ENCODE measurements at regions not wholly inside any gene's neighbourhood (a gene's known extent, or its start where the extent isn't known, plus 50 kb on each side); places are given as distances from the start of the nearest gene placed in this dataset.

DNA sequence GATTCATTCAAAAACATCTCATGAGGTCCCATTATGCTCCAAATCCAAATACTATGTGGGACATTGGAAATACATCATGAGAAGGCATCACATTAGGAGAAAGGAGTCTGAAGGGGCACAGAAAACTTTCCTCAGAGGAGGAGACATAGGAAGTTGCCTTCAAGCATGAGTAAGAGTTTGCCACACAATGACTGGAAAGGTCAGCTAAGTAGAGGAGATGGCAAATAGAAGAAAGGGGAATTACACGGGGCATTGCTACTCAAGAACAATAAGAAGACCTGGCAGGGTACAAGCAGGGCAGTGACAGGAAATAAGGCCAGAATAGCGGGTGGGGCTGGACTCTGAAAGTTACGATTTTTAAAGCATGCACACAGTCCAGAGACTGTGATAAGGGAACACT, 231.6 kb downstream of the SPRY2 start (continued):
- TF ChIP-seq, protein P1, sequence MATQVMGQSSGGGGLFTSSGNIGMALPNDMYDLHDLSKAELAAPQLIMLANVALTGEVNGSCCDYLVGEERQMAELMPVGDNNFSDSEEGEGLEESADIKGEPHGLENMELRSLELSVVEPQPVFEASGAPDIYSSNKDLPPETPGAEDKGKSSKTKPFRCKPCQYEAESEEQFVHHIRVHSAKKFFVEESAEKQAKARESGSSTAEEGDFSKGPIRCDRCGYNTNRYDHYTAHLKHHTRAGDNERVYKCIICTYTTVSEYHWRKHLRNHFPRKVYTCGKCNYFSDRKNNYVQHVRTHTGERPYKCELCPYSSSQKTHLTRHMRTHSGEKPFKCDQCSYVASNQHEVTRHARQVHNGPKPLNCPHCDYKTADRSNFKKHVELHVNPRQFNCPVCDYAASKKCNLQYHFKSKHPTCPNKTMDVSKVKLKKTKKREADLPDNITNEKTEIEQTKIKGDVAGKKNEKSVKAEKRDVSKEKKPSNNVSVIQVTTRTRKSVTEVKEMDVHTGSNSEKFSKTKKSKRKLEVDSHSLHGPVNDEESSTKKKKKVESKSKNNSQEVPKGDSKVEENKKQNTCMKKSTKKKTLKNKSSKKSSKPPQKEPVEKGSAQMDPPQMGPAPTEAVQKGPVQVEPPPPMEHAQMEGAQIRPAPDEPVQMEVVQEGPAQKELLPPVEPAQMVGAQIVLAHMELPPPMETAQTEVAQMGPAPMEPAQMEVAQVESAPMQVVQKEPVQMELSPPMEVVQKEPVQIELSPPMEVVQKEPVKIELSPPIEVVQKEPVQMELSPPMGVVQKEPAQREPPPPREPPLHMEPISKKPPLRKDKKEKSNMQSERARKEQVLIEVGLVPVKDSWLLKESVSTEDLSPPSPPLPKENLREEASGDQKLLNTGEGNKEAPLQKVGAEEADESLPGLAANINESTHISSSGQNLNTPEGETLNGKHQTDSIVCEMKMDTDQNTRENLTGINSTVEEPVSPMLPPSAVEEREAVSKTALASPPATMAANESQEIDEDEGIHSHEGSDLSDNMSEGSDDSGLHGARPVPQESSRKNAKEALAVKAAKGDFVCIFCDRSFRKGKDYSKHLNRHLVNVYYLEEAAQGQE (IDR thresholded peaks at IDR 0.05) = no peak
- TF ChIP-seq HNF4G (IDR thresholded peaks at IDR 0.05) = no peak

DNA sequence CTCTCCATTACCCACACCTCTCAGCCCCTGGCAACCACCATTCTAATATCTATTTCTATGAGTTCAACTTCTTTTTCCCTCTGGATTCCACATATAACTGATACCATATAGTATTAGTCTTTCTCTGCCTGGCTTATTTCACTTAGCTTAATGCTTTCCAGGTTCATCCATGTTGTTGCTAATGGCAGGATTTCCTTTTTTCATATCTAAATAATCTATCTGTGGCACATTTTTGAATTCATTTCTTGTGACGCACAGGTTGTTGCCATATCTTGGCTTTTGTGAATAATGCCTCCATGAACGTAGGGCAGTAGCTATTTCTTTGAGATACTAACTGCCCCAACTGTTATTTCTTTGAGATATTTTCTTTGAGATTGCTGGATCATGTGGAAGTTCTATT, 235.6 kb downstream of the SPRY2 start:
- no peaks in the 10 kb centered on the region for H3K36me3 ChIP-seq (ENCODE audit: control insufficient read depth in 4 of 4, insufficient read depth in 3 of 4, low read depth in 1 of 4, low read length in 3 of 4)
- 85% methylated on average over 2 of the region's 2 CpGs for WGBS
- H3K4me1 ChIP-seq (ENCODE audit: control insufficient read depth in 4 of 4, insufficient read depth in 4 of 4, low read length in 3 of 4) = no peaks in the 10 kb centered on the region
- no peak overlapping the region for H3K4me3 ChIP-seq (ENCODE audit: low read depth in 1 of 3, low read length in 3 of 3)
- no peak for DNase-seq (ENCODE audit: low spot score)
- no peak for TF ChIP-seq FOXA1 (IDR thresholded peaks at IDR 0.05)
- TF ChIP-seq SP1 (IDR thresholded peaks at IDR 0.05) = no peak
- TF ChIP-seq, protein P2, sequence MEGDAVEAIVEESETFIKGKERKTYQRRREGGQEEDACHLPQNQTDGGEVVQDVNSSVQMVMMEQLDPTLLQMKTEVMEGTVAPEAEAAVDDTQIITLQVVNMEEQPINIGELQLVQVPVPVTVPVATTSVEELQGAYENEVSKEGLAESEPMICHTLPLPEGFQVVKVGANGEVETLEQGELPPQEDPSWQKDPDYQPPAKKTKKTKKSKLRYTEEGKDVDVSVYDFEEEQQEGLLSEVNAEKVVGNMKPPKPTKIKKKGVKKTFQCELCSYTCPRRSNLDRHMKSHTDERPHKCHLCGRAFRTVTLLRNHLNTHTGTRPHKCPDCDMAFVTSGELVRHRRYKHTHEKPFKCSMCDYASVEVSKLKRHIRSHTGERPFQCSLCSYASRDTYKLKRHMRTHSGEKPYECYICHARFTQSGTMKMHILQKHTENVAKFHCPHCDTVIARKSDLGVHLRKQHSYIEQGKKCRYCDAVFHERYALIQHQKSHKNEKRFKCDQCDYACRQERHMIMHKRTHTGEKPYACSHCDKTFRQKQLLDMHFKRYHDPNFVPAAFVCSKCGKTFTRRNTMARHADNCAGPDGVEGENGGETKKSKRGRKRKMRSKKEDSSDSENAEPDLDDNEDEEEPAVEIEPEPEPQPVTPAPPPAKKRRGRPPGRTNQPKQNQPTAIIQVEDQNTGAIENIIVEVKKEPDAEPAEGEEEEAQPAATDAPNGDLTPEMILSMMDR (IDR thresholded peaks at IDR 0.05; ENCODE audit: low read depth, low read length, missing input control) = no peak
- TF ChIP-seq YY1 (IDR thresholded peaks at IDR 0.05) = no peak
- TF ChIP-seq RXRA (IDR thresholded peaks at IDR 0.05) = no peak
- TF ChIP-seq FOXA2 (IDR thresholded peaks at IDR 0.05) = no peak
- no peak for TF ChIP-seq TAF1 (conservative IDR thresholded peaks at IDR 0.05)
- TF ChIP-seq, protein P3, sequence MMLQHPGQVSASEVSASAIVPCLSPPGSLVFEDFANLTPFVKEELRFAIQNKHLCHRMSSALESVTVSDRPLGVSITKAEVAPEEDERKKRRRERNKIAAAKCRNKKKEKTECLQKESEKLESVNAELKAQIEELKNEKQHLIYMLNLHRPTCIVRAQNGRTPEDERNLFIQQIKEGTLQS (IDR thresholded peaks at IDR 0.05) = no peak
- TF ChIP-seq GABPA (IDR thresholded peaks at IDR 0.05 in 1 of 2, conservative IDR thresholded peaks at IDR 0.05 in 1 of 2) = no peak
- TF ChIP-seq, protein P4, sequence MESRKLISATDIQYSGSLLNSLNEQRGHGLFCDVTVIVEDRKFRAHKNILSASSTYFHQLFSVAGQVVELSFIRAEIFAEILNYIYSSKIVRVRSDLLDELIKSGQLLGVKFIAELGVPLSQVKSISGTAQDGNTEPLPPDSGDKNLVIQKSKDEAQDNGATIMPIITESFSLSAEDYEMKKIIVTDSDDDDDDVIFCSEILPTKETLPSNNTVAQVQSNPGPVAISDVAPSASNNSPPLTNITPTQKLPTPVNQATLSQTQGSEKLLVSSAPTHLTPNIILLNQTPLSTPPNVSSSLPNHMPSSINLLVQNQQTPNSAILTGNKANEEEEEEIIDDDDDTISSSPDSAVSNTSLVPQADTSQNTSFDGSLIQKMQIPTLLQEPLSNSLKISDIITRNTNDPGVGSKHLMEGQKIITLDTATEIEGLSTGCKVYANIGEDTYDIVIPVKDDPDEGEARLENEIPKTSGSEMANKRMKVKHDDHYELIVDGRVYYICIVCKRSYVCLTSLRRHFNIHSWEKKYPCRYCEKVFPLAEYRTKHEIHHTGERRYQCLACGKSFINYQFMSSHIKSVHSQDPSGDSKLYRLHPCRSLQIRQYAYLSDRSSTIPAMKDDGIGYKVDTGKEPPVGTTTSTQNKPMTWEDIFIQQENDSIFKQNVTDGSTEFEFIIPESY (IDR thresholded peaks at IDR 0.05) = no peak
- no peak for TF ChIP-seq JUND (IDR thresholded peaks at IDR 0.05)
- TF ChIP-seq, protein P1 (IDR thresholded peaks at IDR 0.05) = no peak
- no peak for TF ChIP-seq NR2F2 (IDR thresholded peaks at IDR 0.05)
- TF ChIP-seq HNF4A (conservative IDR thresholded peaks at IDR 0.05) = no peak
- TF ChIP-seq, protein P5, sequence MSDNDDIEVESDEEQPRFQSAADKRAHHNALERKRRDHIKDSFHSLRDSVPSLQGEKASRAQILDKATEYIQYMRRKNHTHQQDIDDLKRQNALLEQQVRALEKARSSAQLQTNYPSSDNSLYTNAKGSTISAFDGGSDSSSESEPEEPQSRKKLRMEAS (IDR thresholded peaks at IDR 0.05) = no peak
- no peak for TF ChIP-seq EGR1 (IDR thresholded peaks at IDR 0.05; ENCODE audit: low read depth in 2 of 2)
- no peak for TF ChIP-seq RAD21 (IDR thresholded peaks at IDR 0.05)
- TF ChIP-seq HNF4G (IDR thresholded peaks at IDR 0.05) = no peak
- H3K27me3 ChIP-seq (ENCODE audit: control insufficient read depth in 4 of 4, insufficient read depth in 4 of 4, low read length in 3 of 4) = no peaks in the 10 kb centered on the region
- no peak overlapping the region for H3K27ac ChIP-seq (ENCODE audit: low read depth in 1 of 2, low read length in 2 of 2)
- no peaks in the 10 kb centered on the region for H3K9me3 ChIP-seq (ENCODE audit: control insufficient read depth in 4 of 4, low read length in 3 of 4)
- H3K9ac ChIP-seq (ENCODE audit: low read depth in 1 of 2, low read length in 2 of 2) = no peak overlapping the region

Measured in liver (tissue), 8 donors.